H1 (cell line): ENCODE measurements at regions not wholly inside any gene's neighbourhood (a gene's known extent, or its start where the extent isn't known, plus 50 kb on each side); places are given as distances from the start of the nearest gene placed in this dataset.

Experiments
- CTBP2 ChIP-seq: IDR thresholded peaks from 2 replicates; pipeline ENCODE4 v1.7.0; 2011; ENCODE audit warnings: borderline replicate concordance, mild to moderate bottlenecking, moderate library complexity, mixed read lengths, low read length; ENCODE audit not compliant: insufficient read depth, insufficient read length
- E2F6 ChIP-seq: IDR thresholded peaks from 2 replicates; pipeline ENCODE4 v1.6.1; 2012; ENCODE audit warnings: inconsistent platforms
- EZH2 ChIP-seq: fragments of 200-600 bp; sonication (generic); IDR thresholded peaks from 2 replicates; pipeline ENCODE4 v1.7.1; 2012; ENCODE audit warnings: low read depth, mild to moderate bottlenecking, moderate library complexity, low read length, inconsistent platforms; ENCODE audit not compliant: severe bottlenecking
- RXRA ChIP-seq: IDR thresholded peaks from 2 replicates; pipeline ENCODE4 v1.6.1; 2011; ENCODE audit warnings: low read depth, mild to moderate bottlenecking, low read length, moderate library complexity; ENCODE audit not compliant: insufficient read depth
- SRF ChIP-seq: IDR thresholded peaks from 2 replicates; pipeline ENCODE4 v1.6.1; 2011; ENCODE audit warnings: mild to moderate bottlenecking, low read depth, low read length, moderate library complexity
- TBP ChIP-seq: IDR thresholded peaks from 2 replicates; pipeline ENCODE4 v1.6.1; 2011; ENCODE audit warnings: low read depth, low read length, improper control_type of control experiment
- USF2 ChIP-seq: IDR thresholded peaks from 2 replicates; pipeline ENCODE4 v1.6.1; 2011; ENCODE audit warnings: low read length, improper control_type of control experiment
- YY1 ChIP-seq: IDR thresholded peaks from 2 replicates; pipeline ENCODE4 v1.6.1; 2011; ENCODE audit warnings: low read depth, mild to moderate bottlenecking, low read length
- ZNF274 ChIP-seq: IDR thresholded peaks from 2 replicates; pipeline ENCODE4 v1.7.0; 2012; ENCODE audit warnings: low read length, borderline replicate concordance; ENCODE audit errors: extremely low read depth
- TF ChIP-seq, protein P1 (sequence below), 3 experiments: IDR thresholded peaks; 1 replicate in 2 of 3; 2 replicates in 1 of 3; pipeline versions ENCODE4 v1.5.1 to v1.6.1; 2011; ENCODE audit warnings: low read length in 3 of 3, mild to moderate bottlenecking in 3 of 3, inconsistent platforms in 2 of 3, low read depth in 1 of 3, moderate library complexity in 1 of 3; ENCODE audit not compliant: insufficient read depth in 1 of 3; ENCODE audit errors: control extremely low read depth in 1 of 3
- TF ChIP-seq, protein P2 (sequence below): IDR thresholded peaks from 2 replicates; pipeline ENCODE4 v1.6.1; 2012; ENCODE audit warnings: inconsistent platforms

GRCh38 chr2:121128741-121129659 lies 156.0 kb downstream of the TFCP2L1 start:
- TF ChIP-seq, protein P1, sequence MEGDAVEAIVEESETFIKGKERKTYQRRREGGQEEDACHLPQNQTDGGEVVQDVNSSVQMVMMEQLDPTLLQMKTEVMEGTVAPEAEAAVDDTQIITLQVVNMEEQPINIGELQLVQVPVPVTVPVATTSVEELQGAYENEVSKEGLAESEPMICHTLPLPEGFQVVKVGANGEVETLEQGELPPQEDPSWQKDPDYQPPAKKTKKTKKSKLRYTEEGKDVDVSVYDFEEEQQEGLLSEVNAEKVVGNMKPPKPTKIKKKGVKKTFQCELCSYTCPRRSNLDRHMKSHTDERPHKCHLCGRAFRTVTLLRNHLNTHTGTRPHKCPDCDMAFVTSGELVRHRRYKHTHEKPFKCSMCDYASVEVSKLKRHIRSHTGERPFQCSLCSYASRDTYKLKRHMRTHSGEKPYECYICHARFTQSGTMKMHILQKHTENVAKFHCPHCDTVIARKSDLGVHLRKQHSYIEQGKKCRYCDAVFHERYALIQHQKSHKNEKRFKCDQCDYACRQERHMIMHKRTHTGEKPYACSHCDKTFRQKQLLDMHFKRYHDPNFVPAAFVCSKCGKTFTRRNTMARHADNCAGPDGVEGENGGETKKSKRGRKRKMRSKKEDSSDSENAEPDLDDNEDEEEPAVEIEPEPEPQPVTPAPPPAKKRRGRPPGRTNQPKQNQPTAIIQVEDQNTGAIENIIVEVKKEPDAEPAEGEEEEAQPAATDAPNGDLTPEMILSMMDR (IDR thresholded peaks at IDR 0.05; ENCODE audit: control extremely low read depth in 1 of 3, insufficient read depth in 1 of 3, low read depth in 1 of 3, low read length in 3 of 3), result peak; percentile 75 to 95 (median 80)
- TF ChIP-seq, protein P2, sequence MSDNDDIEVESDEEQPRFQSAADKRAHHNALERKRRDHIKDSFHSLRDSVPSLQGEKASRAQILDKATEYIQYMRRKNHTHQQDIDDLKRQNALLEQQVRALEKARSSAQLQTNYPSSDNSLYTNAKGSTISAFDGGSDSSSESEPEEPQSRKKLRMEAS, result no peak
- TF ChIP-seq RXRA (no peak), EZH2 (no peak), SRF (no peak), ZNF274 (no peak), USF2 (no peak), TBP (no peak), CTBP2 (no peak), E2F6 (no peak), YY1 (no peak)
